GM10248 (cell line): ENCODE measurements at regions not wholly inside any gene's neighbourhood (a gene's known extent, or its start where the extent isn't known, plus 50 kb on each side); places are given as distances from the start of the nearest gene placed in this dataset.

Source experiments
- CTCF ChIA-PET: fragments of 300-600 bp; sonication (Branson Sonifier 250); formaldehyde crosslinking; extraction: SDS; loops from one replicate; lab custom pipeline; 2021; ENCODE audit warnings: antibody characterized with exemption; lab: Yijun Ruan, JAX
- POLR2A ChIA-PET: fragments of 350-650 bp; sonication (Branson Sonifier 250); formaldehyde crosslinking; extraction: SDS; loops from one replicate; lab custom pipeline; 2020; ENCODE audit warnings: antibody characterized with exemption; lab: Yijun Ruan, JAX
- DNase-seq: peaks from one replicate; pipeline ENCODE4 v3.0.0; 2012; ENCODE audit errors: extremely low spot score
- CTCF ChIP-seq: IDR thresholded peaks from 2 replicates; pipeline ENCODE4 v1.5.1; 2012; ENCODE audit warnings: mild to moderate bottlenecking, low read depth; ENCODE audit errors: extremely low read depth, missing control alignments, control extremely low read depth

- no peak for DNase-seq
- TF ChIP-seq CTCF: no peak
- ChIA-PET CTCF (no interaction called here), POLR2A (no interaction called here)
These were observed 59.3 kb upstream of the WNT7A start for GRCh38 chr3:13939206-13939605.

GRCh38 chr3:13937131-13937530, 57.3 kb upstream of the WNT7A start:
- DNase-seq: no peak
- ChIA-PET POLR2A (no interaction called here), CTCF (no interaction called here)
- no peak for TF ChIP-seq CTCF

- POLR2A ChIA-PET: no interaction called here
- TF ChIP-seq CTCF: no peak
- DNase-seq: no peak
- CTCF ChIA-PET: no interaction called here
These were observed 55.7 kb upstream of the WNT7A start for GRCh38 chr3:13935494-13936094.

- TF ChIP-seq CTCF: no peak
- no peak for DNase-seq
- ChIA-PET CTCF (no interaction called here), POLR2A (no interaction called here)
These were observed 54.9 kb upstream of the WNT7A start for GRCh38 chr3:13934813-13935212.

GRCh38 chr3:13934315-13934714, 54.4 kb upstream of the WNT7A start:
- ChIA-PET CTCF (no interaction called here), POLR2A (no interaction called here)
- no peak for DNase-seq
- TF ChIP-seq CTCF: no peak

- POLR2A ChIA-PET: no interaction called here
These were observed 52.9 kb upstream of the WNT7A start for GRCh38 chr3:13932578-13933295.

More at GRCh38 chr3:13932578-13933295, 52.9 kb upstream of the WNT7A start:
- TF ChIP-seq CTCF: no peak
- DNase-seq: no peak
- CTCF ChIA-PET: no interaction called here
